ENCODE measurements at regions not wholly inside any gene's neighbourhood (a gene's known extent, or its start where the extent isn't known, plus 50 kb on each side); places are given as distances from the start of the nearest gene placed in this dataset.

DNA sequence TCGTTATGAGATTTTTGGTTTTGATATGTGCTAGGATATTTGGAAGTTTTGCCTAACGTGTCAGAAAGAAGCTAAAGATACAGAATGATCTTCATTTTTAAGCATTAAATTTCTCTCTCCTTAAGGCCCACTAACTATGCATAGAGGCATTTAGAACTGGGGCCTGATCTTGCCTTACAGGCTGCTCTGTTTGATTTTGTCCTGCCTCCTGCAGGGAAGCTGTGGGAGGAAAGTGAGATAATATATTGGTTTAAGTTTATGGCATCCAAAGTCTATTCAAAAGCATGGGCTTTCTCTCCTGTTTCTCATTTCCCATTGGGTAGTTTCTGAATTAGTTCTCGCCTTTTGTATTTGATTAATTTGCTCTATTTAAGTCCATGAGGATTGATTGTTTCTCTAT lies 250.3 kb upstream of the FBXO33 start:
- no peak for TF ChIP-seq FOXP2 (optimal IDR thresholded peaks at IDR 0.05; ENCODE audit: borderline replicate concordance, extremely low read depth, extremely low read length, insufficient read depth)
- TF ChIP-seq POLR2AphosphoS5 (IDR thresholded peaks at IDR 0.05; ENCODE audit: low read depth, low read length), result no peak

Measured in PFSK-1 (cell line).